OCI-LY7 (cell line): ENCODE measurements at regions not wholly inside any gene's neighbourhood (a gene's known extent, or its start where the extent isn't known, plus 50 kb on each side); places are given as distances from the start of the nearest gene placed in this dataset.

Experiments used
- BruUV-seq: library from RNA; stranded (reverse); fragments of 400-500 nt; replicated peaks from 2 replicates; lab custom pipeline; 2021; lab: Mats Ljungman, UMichigan
- CTCF ChIA-PET: fragments of 300-600 bp; sonication (Branson Sonifier 250); formaldehyde crosslinking; loops from one replicate; lab custom pipeline; 2022; ENCODE audit warnings: antibody characterized with exemption; ENCODE audit not compliant: unreplicated experiment; lab: Charles Lee
- POLR2A ChIA-PET: fragments of 300-600 bp; sonication (Branson Sonifier 250); formaldehyde crosslinking; loops from one replicate; lab custom pipeline; 2022; ENCODE audit warnings: antibody characterized with exemption; lab: Charles Lee
- DNase-seq: peaks from one replicate; pipeline ENCODE4 v3.0.0-alpha.2; 2015; ENCODE audit warnings: low spot score
- H2AFZ ChIP-seq: fragments of 200-600 bp; sonication (generic), shearing (Covaris generic); 2 replicates; pipeline ENCODE4 v1.6.1; 2014; ENCODE audit warnings: mild to moderate bottlenecking, antibody characterized with exemption, low read length, moderate library complexity
- H3K27ac ChIP-seq: fragments of 200-600 bp; sonication (generic); 2 replicates; pipeline ENCODE4 v1.5.1; 2014; ENCODE audit warnings: mixed run types, low read depth, mild to moderate bottlenecking, moderate library complexity, low read length, inconsistent platforms; ENCODE audit not compliant: poor library complexity, severe bottlenecking
- H3K36me3 ChIP-seq: fragments of 200-600 bp; sonication (generic); 2 replicates; pipeline ENCODE4 v1.6.1; 2014; ENCODE audit warnings: mild to moderate bottlenecking, antibody characterized with exemption, low read length, moderate library complexity, mixed read lengths; ENCODE audit not compliant: insufficient read depth
- H3K4me1 ChIP-seq: fragments of 200-600 bp; sonication (generic); 2 replicates; pipeline ENCODE4 v1.5.1; 2014; ENCODE audit warnings: mild to moderate bottlenecking, low read length; ENCODE audit not compliant: insufficient read depth, poor library complexity, severe bottlenecking
- H3K4me2 ChIP-seq: fragments of 200-600 bp; sonication (generic); 2 replicates; pipeline ENCODE4 v1.6.1; 2014; ENCODE audit warnings: mild to moderate bottlenecking, low read length
- H3K4me3 ChIP-seq: fragments of 200-600 bp; sonication (generic); 2 replicates; pipeline ENCODE4 v1.5.1; 2014; ENCODE audit warnings: mild to moderate bottlenecking, low read depth, low read length; ENCODE audit not compliant: poor library complexity, severe bottlenecking
- H3K79me2 ChIP-seq: fragments of 200-600 bp; sonication (generic); 2 replicates; pipeline ENCODE4 v1.6.1; 2016; ENCODE audit warnings: low read depth, mild to moderate bottlenecking, low read length, moderate library complexity, mixed read lengths; ENCODE audit not compliant: insufficient read depth
- H3K9me2 ChIP-seq: fragments of 200-600 bp; sonication (generic); 2 replicates; pipeline ENCODE4 v1.6.1; 2016; ENCODE audit warnings: mild to moderate bottlenecking, low read length, mixed read lengths; ENCODE audit not compliant: insufficient read depth
- H3K9me3 ChIP-seq: fragments of 200-600 bp; sonication (generic); 2 replicates; pipeline ENCODE4 v1.6.1; 2014; ENCODE audit warnings: mild to moderate bottlenecking, mixed run types, low read length, mixed read lengths
- H4K20me1 ChIP-seq: fragments of 200-600 bp; sonication (generic); 2 replicates; pipeline ENCODE4 v1.6.1; 2014; ENCODE audit warnings: mild to moderate bottlenecking, antibody characterized with exemption, low read length, moderate library complexity, mixed read lengths; ENCODE audit not compliant: insufficient read depth
- CTCF ChIP-seq: fragments of 200-600 bp; sonication (generic); conservative IDR thresholded peaks from 2 replicates; pipeline ENCODE4 v1.5.1; 2014; ENCODE audit warnings: mild to moderate bottlenecking, antibody characterized with exemption, low read length, moderate library complexity, mixed read lengths
- EZH2phosphoT487 ChIP-seq: fragments of 200-600 bp; sonication (generic); IDR thresholded peaks from 2 replicates; pipeline ENCODE4 v1.6.1; 2018; ENCODE audit warnings: low read depth, borderline replicate concordance, mild to moderate bottlenecking, mixed run types, antibody characterized with exemption, low read length, moderate library complexity, mixed read lengths
- intact Hi-C: fragments of 100-400 bp; cut with micrococcal nuclease; formaldehyde crosslinking; loops from one replicate; pipeline ENCODE4 v1.10.0; 2022; ENCODE audit not compliant: unreplicated experiment

GRCh38 chr15:36371509-36371908, 207.9 kb upstream of the CDIN1 start:
- H3K9me3 ChIP-seq, result no peaks in the 10 kb centered on the region
- intact Hi-C loops, result no loop called here
- H3K9me2 ChIP-seq, result no peaks in the 10 kb centered on the region
- H4K20me1 ChIP-seq, result no peaks in the 10 kb centered on the region
- no peaks in the 10 kb centered on the region for H3K4me1 ChIP-seq
- no peak overlapping the region for H2AFZ ChIP-seq
- TF ChIP-seq EZH2phosphoT487, result no peak
- no peak for TF ChIP-seq CTCF
- H3K4me2 ChIP-seq, result no peak overlapping the region
- H3K27ac ChIP-seq, result no peak overlapping the region
- ChIA-PET CTCF (no interaction called here), POLR2A (no interaction called here)
- no peaks in the 10 kb centered on the region for H3K36me3 ChIP-seq
- no peak overlapping the region for H3K4me3 ChIP-seq
- DNase-seq, result no peak
- no TSS peak for BruUV-seq
- no peaks in the 10 kb centered on the region for H3K79me2 ChIP-seq

GRCh38 chr15:36372968-36373367, 206.5 kb upstream of the CDIN1 start:
- no peaks in the 10 kb centered on the region for H3K36me3 ChIP-seq
- TF ChIP-seq CTCF (no peak), EZH2phosphoT487 (no peak)
- H3K27ac ChIP-seq, result no peak overlapping the region
- H3K4me1 ChIP-seq, result no peaks in the 10 kb centered on the region
- no peaks in the 10 kb centered on the region for H3K9me2 ChIP-seq
- no peaks in the 10 kb centered on the region for H3K79me2 ChIP-seq
- ChIA-PET POLR2A (no interaction called here), CTCF (no interaction called here)
- H3K4me3 ChIP-seq, result no peak overlapping the region
- intact Hi-C loops, result no loop called here
- H3K4me2 ChIP-seq, result no peak overlapping the region
- no peaks in the 10 kb centered on the region for H4K20me1 ChIP-seq
- no TSS peak for BruUV-seq
- H3K9me3 ChIP-seq, result no peaks in the 10 kb centered on the region
- H2AFZ ChIP-seq, result no peak overlapping the region
- DNase-seq, result no peak

- no peaks in the 10 kb centered on the region for H3K4me1 ChIP-seq
- no peaks in the 10 kb centered on the region for H3K79me2 ChIP-seq
- ChIA-PET POLR2A (interaction anchor here (0.7 kb wide), 1 partner anchor 27 kb away, joined by 3 read pairs; no protein-coding TSS in a partner anchor), CTCF (no interaction called here)
- no peaks in the 10 kb centered on the region for H3K36me3 ChIP-seq
- H2AFZ ChIP-seq, result no peak overlapping the region
- no peaks in the 10 kb centered on the region for H4K20me1 ChIP-seq
- H3K27ac ChIP-seq, result no peak overlapping the region
- no peak overlapping the region for H3K4me3 ChIP-seq
- no peaks in the 10 kb centered on the region for H3K9me2 ChIP-seq
- TF ChIP-seq CTCF (no peak), EZH2phosphoT487 (no peak)
- DNase-seq, result no peak
- H3K4me2 ChIP-seq, result no peak overlapping the region
- no peaks in the 10 kb centered on the region for H3K9me3 ChIP-seq
- intact Hi-C loops, result no loop called here
- BruUV-seq, result no TSS peak
Observed at GRCh38 chr15:36373550-36373949, 205.9 kb upstream of the CDIN1 start.
